Lower leg skin (tissue), 3 donors: ENCODE measurements at regions not wholly inside any gene's neighbourhood (a gene's known extent, or its start where the extent isn't known, plus 50 kb on each side); places are given as distances from the start of the nearest gene placed in this dataset.

ENCODE experiments used
- POLR2A ChIP-seq, 2 donors: fragments of 450-650 bp; IDR thresholded peaks; one replicate each; pipeline ENCODE4 v1.6.1; 2016 to 2017; ENCODE audit warnings: antibody characterized with exemption in 2 of 2, mild to moderate bottlenecking in 1 of 2, moderate library complexity in 1 of 2
- TF ChIP-seq, protein P1 (sequence below), 3 donors: fragments of 450-650 bp; IDR thresholded peaks; one replicate each; pipeline ENCODE4 v1.5.1; 2016; ENCODE audit warnings: antibody characterized with exemption in 3 of 3, mild to moderate bottlenecking in 3 of 3, moderate library complexity in 2 of 3

DNA sequence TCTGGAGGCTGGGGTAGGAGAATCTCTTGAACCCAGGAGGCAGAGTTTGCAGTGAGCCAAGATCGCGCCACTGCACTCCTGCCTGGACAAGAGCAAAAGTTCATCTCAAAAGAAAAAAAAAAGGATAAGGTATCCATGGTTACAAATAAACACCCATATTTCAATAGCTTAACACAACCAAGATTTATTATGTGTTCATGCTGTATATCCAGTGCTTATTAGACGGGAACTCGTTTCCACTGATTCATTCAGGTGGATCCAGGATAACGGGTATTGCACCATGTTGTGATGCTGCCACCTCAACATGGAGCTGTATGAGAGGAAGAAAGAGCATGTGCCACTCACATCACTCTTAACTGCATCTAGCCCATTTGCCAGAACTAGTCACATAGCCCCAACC is 69.1 kb upstream of the HIVEP1 start:
- TF ChIP-seq POLR2A (IDR thresholded peaks at IDR 0.05) = no peak
- TF ChIP-seq, protein P1, sequence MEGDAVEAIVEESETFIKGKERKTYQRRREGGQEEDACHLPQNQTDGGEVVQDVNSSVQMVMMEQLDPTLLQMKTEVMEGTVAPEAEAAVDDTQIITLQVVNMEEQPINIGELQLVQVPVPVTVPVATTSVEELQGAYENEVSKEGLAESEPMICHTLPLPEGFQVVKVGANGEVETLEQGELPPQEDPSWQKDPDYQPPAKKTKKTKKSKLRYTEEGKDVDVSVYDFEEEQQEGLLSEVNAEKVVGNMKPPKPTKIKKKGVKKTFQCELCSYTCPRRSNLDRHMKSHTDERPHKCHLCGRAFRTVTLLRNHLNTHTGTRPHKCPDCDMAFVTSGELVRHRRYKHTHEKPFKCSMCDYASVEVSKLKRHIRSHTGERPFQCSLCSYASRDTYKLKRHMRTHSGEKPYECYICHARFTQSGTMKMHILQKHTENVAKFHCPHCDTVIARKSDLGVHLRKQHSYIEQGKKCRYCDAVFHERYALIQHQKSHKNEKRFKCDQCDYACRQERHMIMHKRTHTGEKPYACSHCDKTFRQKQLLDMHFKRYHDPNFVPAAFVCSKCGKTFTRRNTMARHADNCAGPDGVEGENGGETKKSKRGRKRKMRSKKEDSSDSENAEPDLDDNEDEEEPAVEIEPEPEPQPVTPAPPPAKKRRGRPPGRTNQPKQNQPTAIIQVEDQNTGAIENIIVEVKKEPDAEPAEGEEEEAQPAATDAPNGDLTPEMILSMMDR (IDR thresholded peaks at IDR 0.05) = no peak
